Activated naive CD4-positive, alpha-beta T cell treated with anti-CD3 and anti-CD28 coated beads, Interleukin-2, amount 50 U/mL, for 72 hours (primary cell): ENCODE measurements at regions not wholly inside any gene's neighbourhood (a gene's known extent, or its start where the extent isn't known, plus 50 kb on each side); places are given as distances from the start of the nearest gene placed in this dataset.
A peak's percentile ranks its signal among the peaks of the same experiment; 100 is the strongest.

Experiments used
- ATAC-seq, 2 donors: fragments of 150-1000 bp; cut with Tn5 transposase; 2 replicates each; pipeline ENCODE4 v1.10.0; 2021; ENCODE audit warnings: mild to moderate bottlenecking in 2 of 2, moderate library complexity in 2 of 2
- DNase-seq, 2 donors: peaks; one replicate each; pipeline ENCODE4 v3.0.0; 2021 to 2022; ENCODE audit warnings: low spot score in 2 of 2
- H3K27ac Mint-ChIP-seq, 2 donors: one replicate each; pipeline ENCODE4 v1.8.0; 2022; ENCODE audit warnings: mild to moderate bottlenecking in 2 of 2, mixed read lengths in 2 of 2
- H3K36me3 Mint-ChIP-seq, 2 donors: one replicate each; pipeline ENCODE4 v1.8.0; 2022; ENCODE audit warnings: mixed read lengths in 2 of 2
- H3K9me3 Mint-ChIP-seq, 2 donors: one replicate each; pipeline ENCODE4 v1.8.0; 2022; ENCODE audit warnings: mixed read lengths in 2 of 2

GRCh38 chr1:8213136-8213535 lies 104.8 kb upstream of the SLC45A1 start:
- H3K36me3 Mint-ChIP-seq, result peaks cover 0 to 6% of the 10 kb centered on the region in 2 donors
- no peak overlapping the region for H3K27ac Mint-ChIP-seq
- ATAC-seq (no peak), DNase-seq (no peak)
- H3K9me3 Mint-ChIP-seq, result no peaks in the 10 kb centered on the region

- Mint-ChIP-seq H3K9me3 (no peaks in the 10 kb centered on the region), H3K27ac (no peak overlapping the region), H3K36me3 (peaks cover 0 to 6% of the 10 kb centered on the region in 2 donors)
- no peak for DNase-seq
- no peak for ATAC-seq
Measured at GRCh38 chr1:8212580-8213031, 105.3 kb upstream of the SLC45A1 start.

- ATAC-seq (peak; percentile 62 to 72), DNase-seq (no peak)
- peak overlapping the region in 1 of 2 donors; percentile 74 for H3K27ac Mint-ChIP-seq
- H3K36me3 Mint-ChIP-seq, result peaks cover 0 to 6% of the 10 kb centered on the region in 2 donors
- H3K9me3 Mint-ChIP-seq, result no peaks in the 10 kb centered on the region
Measured at GRCh38 chr1:8211883-8212579, 105.9 kb upstream of the SLC45A1 start.

GRCh38 chr1:8211251-8211882 lies 106.5 kb upstream of the SLC45A1 start:
- DNase-seq, result no peak
- H3K36me3 Mint-ChIP-seq, result peaks cover 0 to 6% of the 10 kb centered on the region in 2 donors
- ATAC-seq, result peak in 1 of 2 donors; percentile 41
- H3K27ac Mint-ChIP-seq, result no peak overlapping the region
- H3K9me3 Mint-ChIP-seq, result no peaks in the 10 kb centered on the region

- H3K36me3 Mint-ChIP-seq, result peaks cover 0 to 2% of the 10 kb centered on the region in 2 donors
- H3K27ac Mint-ChIP-seq, result no peak overlapping the region
- DNase-seq (no peak), ATAC-seq (no peak)
- no peaks in the 10 kb centered on the region for H3K9me3 Mint-ChIP-seq
Measured at GRCh38 chr1:8207202-8207601, 110.7 kb upstream of the SLC45A1 start.

GRCh38 chr1:8206391-8206790 lies 111.5 kb upstream of the SLC45A1 start:
- DNase-seq (no peak), ATAC-seq (no peak)
- no peaks in the 10 kb centered on the region for H3K36me3 Mint-ChIP-seq
- H3K9me3 Mint-ChIP-seq, result no peaks in the 10 kb centered on the region
- H3K27ac Mint-ChIP-seq, result no peak overlapping the region

GRCh38 chr1:8205771-8206170 lies 112.1 kb upstream of the SLC45A1 start:
- Mint-ChIP-seq H3K27ac (no peak overlapping the region), H3K9me3 (no peaks in the 10 kb centered on the region), H3K36me3 (no peaks in the 10 kb centered on the region)
- DNase-seq (no peak), ATAC-seq (no peak)

- DNase-seq, result no peak
- Mint-ChIP-seq H3K27ac (no peak overlapping the region), H3K36me3 (no peaks in the 10 kb centered on the region), H3K9me3 (no peaks in the 10 kb centered on the region)
- ATAC-seq, result no peak
Measured at GRCh38 chr1:8204826-8205225, 113.1 kb upstream of the SLC45A1 start.

- ATAC-seq (no peak), DNase-seq (no peak)
- no peaks in the 10 kb centered on the region for H3K9me3 Mint-ChIP-seq
- H3K27ac Mint-ChIP-seq, result no peak overlapping the region
- H3K36me3 Mint-ChIP-seq, result no peaks in the 10 kb centered on the region
Measured at GRCh38 chr1:8203551-8203950, 114.4 kb upstream of the SLC45A1 start.

GRCh38 chr1:8203056-8203455 lies 114.9 kb upstream of the SLC45A1 start:
- H3K27ac Mint-ChIP-seq, result no peak overlapping the region
- DNase-seq (no peak), ATAC-seq (no peak)
- no peaks in the 10 kb centered on the region for H3K9me3 Mint-ChIP-seq
- no peaks in the 10 kb centered on the region for H3K36me3 Mint-ChIP-seq

- ATAC-seq, result no peak
- no peak for DNase-seq
- H3K27ac Mint-ChIP-seq, result no peak overlapping the region
- H3K36me3 Mint-ChIP-seq, result no peaks in the 10 kb centered on the region
- no peaks in the 10 kb centered on the region for H3K9me3 Mint-ChIP-seq
Measured at GRCh38 chr1:8202182-8202905, 115.6 kb upstream of the SLC45A1 start.

GRCh38 chr1:8201331-8201861 lies 116.5 kb upstream of the SLC45A1 start:
- H3K36me3 Mint-ChIP-seq, result no peaks in the 10 kb centered on the region
- no peaks in the 10 kb centered on the region for H3K9me3 Mint-ChIP-seq
- DNase-seq (no peak), ATAC-seq (no peak)
- no peak overlapping the region for H3K27ac Mint-ChIP-seq

- no peak for DNase-seq
- H3K27ac Mint-ChIP-seq, result no peak overlapping the region
Measured at GRCh38 chr1:8200317-8201115, 117.4 kb upstream of the SLC45A1 start.

GRCh38 chr1:8198522-8198921 lies 119.4 kb upstream of the SLC45A1 start:
- ATAC-seq, result no peak
- no peaks in the 10 kb centered on the region for H3K36me3 Mint-ChIP-seq
- no peak overlapping the region for H3K27ac Mint-ChIP-seq
- no peak for DNase-seq
- H3K9me3 Mint-ChIP-seq, result no peaks in the 10 kb centered on the region

More at GRCh38 chr1:8200317-8201115, 117.4 kb upstream of the SLC45A1 start:
- ATAC-seq, result no peak
- Mint-ChIP-seq H3K9me3 (no peaks in the 10 kb centered on the region), H3K36me3 (no peaks in the 10 kb centered on the region)

- Mint-ChIP-seq H3K9me3 (no peaks in the 10 kb centered on the region), H3K27ac (no peak overlapping the region), H3K36me3 (no peaks in the 10 kb centered on the region)
- DNase-seq, result no peak
- no peak for ATAC-seq
Measured at GRCh38 chr1:8197493-8198282, 120.2 kb upstream of the SLC45A1 start.
